A673 (cell line): ENCODE measurements at regions not wholly inside any gene's neighbourhood (a gene's known extent, or its start where the extent isn't known, plus 50 kb on each side); places are given as distances from the start of the nearest gene placed in this dataset.

Experiments used
- CTCF ChIP-seq: fragments of 300-800, 200-600 bp; sonication (generic); conservative IDR thresholded peaks from 2 replicates; pipeline ENCODE4 v1.5.1; 2017; ENCODE audit warnings: low read depth, mild to moderate bottlenecking, antibody characterized with exemption, low read length, moderate library complexity, mixed read lengths
- EZH2 ChIP-seq: fragments of 200-600 bp; sonication (generic); IDR thresholded peaks from 2 replicates; pipeline ENCODE4 v1.6.1; 2017; ENCODE audit warnings: borderline replicate concordance, low read depth, mild to moderate bottlenecking, mixed read lengths, antibody characterized with exemption, low read length; ENCODE audit not compliant: poor library complexity, severe bottlenecking

DNA sequence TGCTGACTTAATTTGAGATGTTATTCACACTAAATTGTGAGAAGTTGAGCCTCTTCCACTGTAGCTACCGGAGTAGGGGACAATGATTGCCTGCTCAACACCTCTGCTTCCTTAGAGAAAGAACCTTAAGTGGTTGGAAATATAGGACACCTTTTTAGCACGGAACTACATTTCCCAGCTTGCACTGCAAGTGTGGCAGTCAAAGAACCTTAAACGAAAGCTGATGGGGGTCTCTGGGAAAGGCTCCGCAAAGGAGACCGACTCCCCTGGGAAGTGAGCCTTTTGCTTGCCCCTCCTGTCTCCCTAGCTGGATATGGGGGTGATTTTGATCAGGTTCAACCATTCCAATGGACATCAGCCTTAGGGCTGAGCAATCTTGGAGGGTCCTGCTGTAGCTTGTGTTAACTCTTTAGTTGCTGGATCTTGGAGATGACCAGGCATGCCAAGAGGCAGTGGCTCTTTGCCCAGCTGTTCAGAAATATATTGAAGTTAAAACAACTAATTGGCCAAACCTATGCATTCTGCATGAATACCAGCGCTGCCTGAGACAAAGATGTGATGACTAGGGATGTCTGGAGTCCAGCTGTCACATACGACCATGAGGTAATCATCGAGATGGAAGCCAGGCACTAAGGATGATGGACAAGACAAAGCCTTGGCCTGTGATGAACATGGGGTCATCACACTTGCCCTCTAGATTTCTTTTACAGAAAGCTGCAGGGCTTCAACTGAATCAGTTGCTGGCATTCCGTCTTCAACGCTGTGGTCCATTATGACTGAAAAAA, 286.5 kb downstream of the FOXO1 start:
- TF ChIP-seq CTCF: no peak
- TF ChIP-seq EZH2: no peak
